ENCODE measurements at regions not wholly inside any gene's neighbourhood (a gene's known extent, or its start where the extent isn't known, plus 50 kb on each side); places are given as distances from the start of the nearest gene placed in this dataset.
"Not testable (repeated sequence)": the region's sequence is repeated elsewhere in the genome, so short reads cannot be mapped to it uniquely, and the experiment has no call there.

DNA sequence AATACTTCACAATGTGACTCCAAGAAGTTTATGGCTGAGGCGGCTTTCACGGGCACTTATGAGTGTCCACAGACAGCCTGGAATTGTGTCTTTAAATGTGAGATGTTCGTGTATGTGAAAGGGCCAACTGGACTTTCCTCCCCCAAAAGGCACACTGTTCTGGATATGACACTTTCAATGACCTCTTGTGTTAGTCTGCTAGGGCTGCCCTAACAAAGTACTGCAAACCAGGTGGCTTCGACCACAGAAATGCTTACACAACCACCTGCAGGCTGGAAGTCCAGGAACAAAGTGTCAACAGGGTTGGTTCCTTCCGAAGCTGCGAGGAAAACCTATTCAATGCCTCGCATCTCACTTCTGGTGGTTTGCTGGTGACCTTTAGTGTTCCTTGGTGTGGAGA lies 281.7 kb downstream of the ANAPC1 start:
- TF ChIP-seq, protein P1, sequence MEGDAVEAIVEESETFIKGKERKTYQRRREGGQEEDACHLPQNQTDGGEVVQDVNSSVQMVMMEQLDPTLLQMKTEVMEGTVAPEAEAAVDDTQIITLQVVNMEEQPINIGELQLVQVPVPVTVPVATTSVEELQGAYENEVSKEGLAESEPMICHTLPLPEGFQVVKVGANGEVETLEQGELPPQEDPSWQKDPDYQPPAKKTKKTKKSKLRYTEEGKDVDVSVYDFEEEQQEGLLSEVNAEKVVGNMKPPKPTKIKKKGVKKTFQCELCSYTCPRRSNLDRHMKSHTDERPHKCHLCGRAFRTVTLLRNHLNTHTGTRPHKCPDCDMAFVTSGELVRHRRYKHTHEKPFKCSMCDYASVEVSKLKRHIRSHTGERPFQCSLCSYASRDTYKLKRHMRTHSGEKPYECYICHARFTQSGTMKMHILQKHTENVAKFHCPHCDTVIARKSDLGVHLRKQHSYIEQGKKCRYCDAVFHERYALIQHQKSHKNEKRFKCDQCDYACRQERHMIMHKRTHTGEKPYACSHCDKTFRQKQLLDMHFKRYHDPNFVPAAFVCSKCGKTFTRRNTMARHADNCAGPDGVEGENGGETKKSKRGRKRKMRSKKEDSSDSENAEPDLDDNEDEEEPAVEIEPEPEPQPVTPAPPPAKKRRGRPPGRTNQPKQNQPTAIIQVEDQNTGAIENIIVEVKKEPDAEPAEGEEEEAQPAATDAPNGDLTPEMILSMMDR (conservative IDR thresholded peaks at IDR 0.05): not testable (repeated sequence)
- TF ChIP-seq ZFX (IDR thresholded peaks at IDR 0.05): not testable (repeated sequence)
